ENCODE measurements at regions not wholly inside any gene's neighbourhood (a gene's known extent, or its start where the extent isn't known, plus 50 kb on each side); places are given as distances from the start of the nearest gene placed in this dataset.

DNA sequence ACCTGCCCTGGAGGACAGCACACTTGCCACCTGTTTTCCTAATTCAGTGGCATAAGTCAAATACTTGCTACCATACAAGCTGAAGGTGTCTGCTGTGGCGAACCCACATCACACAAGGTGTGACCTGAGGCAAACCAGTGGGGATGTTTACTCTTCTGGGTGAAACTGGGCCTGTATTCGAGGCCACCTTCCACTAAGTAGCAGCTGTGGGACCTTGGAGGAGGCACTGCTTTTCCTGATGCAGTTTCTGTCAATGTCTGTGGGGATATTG is 927.4 kb downstream of the BRD1 start:
- Histone ChIP-seq H3K4me1 (replicated peaks in 1 of 2) (no peaks in the 10 kb centered on the region), H3K4me3 (no peak overlapping the region), H3K9me3 (replicated peaks in 1 of 3) (no peaks in the 10 kb centered on the region), H3K27ac (no peak overlapping the region), H3K27me3 (no peaks in the 10 kb centered on the region), H3K36me3 (replicated peaks in 1 of 2) (no peaks in the 10 kb centered on the region)
- TF ChIP-seq POLR2A (IDR thresholded peaks at IDR 0.05) = no peak
- TF ChIP-seq, protein P1, sequence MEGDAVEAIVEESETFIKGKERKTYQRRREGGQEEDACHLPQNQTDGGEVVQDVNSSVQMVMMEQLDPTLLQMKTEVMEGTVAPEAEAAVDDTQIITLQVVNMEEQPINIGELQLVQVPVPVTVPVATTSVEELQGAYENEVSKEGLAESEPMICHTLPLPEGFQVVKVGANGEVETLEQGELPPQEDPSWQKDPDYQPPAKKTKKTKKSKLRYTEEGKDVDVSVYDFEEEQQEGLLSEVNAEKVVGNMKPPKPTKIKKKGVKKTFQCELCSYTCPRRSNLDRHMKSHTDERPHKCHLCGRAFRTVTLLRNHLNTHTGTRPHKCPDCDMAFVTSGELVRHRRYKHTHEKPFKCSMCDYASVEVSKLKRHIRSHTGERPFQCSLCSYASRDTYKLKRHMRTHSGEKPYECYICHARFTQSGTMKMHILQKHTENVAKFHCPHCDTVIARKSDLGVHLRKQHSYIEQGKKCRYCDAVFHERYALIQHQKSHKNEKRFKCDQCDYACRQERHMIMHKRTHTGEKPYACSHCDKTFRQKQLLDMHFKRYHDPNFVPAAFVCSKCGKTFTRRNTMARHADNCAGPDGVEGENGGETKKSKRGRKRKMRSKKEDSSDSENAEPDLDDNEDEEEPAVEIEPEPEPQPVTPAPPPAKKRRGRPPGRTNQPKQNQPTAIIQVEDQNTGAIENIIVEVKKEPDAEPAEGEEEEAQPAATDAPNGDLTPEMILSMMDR (IDR thresholded peaks at IDR 0.05) = no peak
- intact Hi-C loops (cut with DNase I) = no loop called here
- WGBS, 4 donors = 67 to 81% (median 72%) methylated on average over 2 of the region's 2 CpGs
- DNase-seq = no peak

DNA sequence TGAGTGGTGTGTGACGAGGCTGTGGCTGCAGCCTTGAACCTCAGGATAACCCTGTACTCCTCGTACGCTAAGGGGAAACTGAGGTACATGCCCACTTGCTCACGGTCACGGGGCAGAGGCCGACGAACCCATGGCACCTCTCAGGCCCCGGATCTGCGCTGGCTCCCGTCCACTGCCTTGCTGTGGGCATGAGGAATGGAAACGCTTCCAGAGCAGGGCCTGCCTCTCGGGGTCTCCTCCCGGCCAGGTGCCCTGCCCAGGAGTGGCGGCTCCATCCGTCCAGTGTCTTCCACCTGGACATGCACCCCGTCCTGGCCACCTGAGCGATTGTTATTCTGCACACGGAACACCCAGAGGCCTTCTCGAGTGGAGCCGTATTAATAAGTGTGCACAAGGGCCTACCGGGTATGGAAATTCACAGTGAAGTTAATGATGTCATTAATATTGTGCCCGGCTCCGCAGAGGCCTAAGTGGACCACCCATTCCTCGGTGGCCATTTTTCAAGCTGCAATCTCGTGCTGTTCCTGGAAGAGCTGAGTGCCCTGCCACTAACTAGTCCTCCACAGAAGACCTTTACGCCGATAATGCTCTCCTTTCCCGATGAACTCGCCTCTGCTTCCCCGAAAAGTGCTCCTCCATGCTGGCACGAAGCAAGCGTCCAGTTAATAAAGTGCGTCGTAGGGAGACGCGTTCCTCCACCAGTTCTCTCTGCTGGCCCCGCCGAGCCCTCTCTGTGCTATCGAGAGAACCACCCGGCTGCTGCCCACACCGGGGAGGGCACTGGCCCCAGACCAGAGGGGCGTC is 927.9 kb downstream of the BRD1 start:
- H3K27ac ChIP-seq = no peak overlapping the region
- no peak for TF ChIP-seq POLR2A (IDR thresholded peaks at IDR 0.05)
- TF ChIP-seq, protein P1 (IDR thresholded peaks at IDR 0.05) = no peak
- DNase-seq = peak in 2 of 7 donors; percentile 8 to 29
- 79 to 88% (median 87%) methylated on average over 27 to 42 of the region's 42 CpGs for WGBS, 4 donors
- no peaks in the 10 kb centered on the region for H3K9me3 ChIP-seq (replicated peaks in 1 of 3)
- H3K4me1 ChIP-seq (replicated peaks in 1 of 2) = no peaks in the 10 kb centered on the region
- no peaks in the 10 kb centered on the region for H3K36me3 ChIP-seq (replicated peaks in 1 of 2)
- H3K4me3 ChIP-seq = no peak overlapping the region
- H3K27me3 ChIP-seq = no peaks in the 10 kb centered on the region
- intact Hi-C loops (cut with DNase I) = no loop called here

DNA sequence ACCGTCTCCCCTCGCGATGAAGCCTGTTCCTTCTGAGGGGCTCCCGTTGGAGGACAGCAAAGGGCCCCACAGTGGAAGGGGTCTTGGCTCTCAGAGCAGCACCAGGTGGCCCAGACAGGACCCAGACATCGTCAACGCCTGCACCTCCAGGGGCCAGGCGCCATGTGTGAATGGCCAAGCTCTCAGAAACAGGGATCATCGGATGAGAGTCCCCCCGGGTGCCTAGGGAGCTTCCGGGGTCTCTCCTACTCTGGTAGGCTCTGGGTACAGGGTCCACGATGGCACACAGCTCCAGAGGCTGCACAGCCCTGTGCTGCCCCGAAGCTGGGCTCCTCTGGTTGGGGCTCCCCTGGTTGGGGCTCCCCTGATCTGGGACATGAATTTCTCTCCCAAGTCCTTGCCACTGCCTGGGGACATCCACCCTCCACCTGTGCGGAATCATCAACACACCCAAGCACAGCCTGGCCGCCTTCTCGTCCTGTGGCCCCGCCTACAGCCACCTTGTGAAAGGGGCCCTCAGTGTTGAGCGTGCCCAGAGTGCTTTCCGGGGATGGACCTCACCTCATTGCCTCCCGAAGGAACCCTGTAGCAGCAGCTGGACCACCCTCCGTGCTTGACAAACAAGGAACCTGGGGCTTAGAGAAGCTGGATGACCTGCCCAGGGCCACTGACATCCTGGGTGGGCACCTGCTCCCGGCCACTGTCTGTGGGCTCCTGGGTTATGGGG is 929.0 kb downstream of the BRD1 start:
- H3K27me3 ChIP-seq = no peaks in the 10 kb centered on the region
- no peaks in the 10 kb centered on the region for H3K9me3 ChIP-seq (replicated peaks in 1 of 3)
- no peak overlapping the region for H3K27ac ChIP-seq
- no peaks in the 10 kb centered on the region for H3K36me3 ChIP-seq (replicated peaks in 1 of 2)
- no peaks in the 10 kb centered on the region for H3K4me1 ChIP-seq (replicated peaks in 1 of 2)
- WGBS, 4 donors = 73 to 78% (median 75%) methylated on average over 4 to 21 of the region's 21 CpGs
- no peak for TF ChIP-seq POLR2A (IDR thresholded peaks at IDR 0.05)
- TF ChIP-seq, protein P1 (IDR thresholded peaks at IDR 0.05) = no peak
- peak in 2 of 7 donors; percentile 2 to 17 for DNase-seq
- intact Hi-C loops (cut with DNase I) = no loop called here
- no peak overlapping the region for H3K4me3 ChIP-seq

DNA sequence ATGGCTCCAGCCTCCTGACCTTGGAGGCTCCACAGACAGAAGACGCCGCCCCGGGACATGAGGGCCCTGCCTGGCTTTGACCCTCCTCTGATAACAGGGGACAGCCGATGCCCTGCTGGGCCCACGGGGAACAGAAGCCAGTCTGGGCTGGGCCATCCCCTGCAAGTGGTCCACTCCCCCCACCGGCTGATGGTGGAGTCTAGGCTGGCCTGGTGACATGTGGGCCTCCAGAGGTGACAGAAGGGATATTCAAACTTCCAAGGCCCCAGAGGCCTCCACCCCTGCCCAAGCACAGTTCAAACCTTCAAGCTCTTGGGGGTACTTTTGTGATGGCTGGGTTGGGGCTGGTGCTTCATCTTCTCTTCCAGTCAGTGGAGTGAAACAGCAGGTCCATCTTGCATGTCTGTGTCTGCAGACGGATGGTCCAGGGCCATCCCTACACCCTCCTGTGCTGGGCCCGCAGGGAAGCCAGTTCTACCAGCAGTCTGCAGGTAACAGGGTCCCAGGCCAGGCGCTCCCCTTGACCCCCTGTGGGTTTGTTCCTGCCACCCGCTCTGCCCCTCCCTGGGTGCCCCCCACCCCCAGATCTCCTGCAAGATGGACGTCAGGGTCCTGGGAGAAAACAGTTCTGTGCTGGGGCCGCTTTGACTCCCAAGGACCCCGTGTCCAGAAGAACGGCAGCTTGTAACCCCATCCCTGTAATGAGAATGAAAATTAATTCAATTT is 929.9 kb downstream of the BRD1 start:
- H3K4me1 ChIP-seq (replicated peaks in 1 of 2) = no peaks in the 10 kb centered on the region
- peak in 2 of 7 donors; percentile 10 to 29 for DNase-seq
- intact Hi-C loops (cut with DNase I) = no loop called here
- no peaks in the 10 kb centered on the region for H3K9me3 ChIP-seq (replicated peaks in 1 of 3)
- 71 to 90% (median 76%) methylated on average over 4 to 14 of the region's 14 CpGs for WGBS, 4 donors
- H3K27me3 ChIP-seq = no peaks in the 10 kb centered on the region
- no peaks in the 10 kb centered on the region for H3K36me3 ChIP-seq (replicated peaks in 1 of 2)
- no peak overlapping the region for H3K27ac ChIP-seq
- H3K4me3 ChIP-seq = no peak overlapping the region
- TF ChIP-seq POLR2A (IDR thresholded peaks at IDR 0.05) = no peak
- TF ChIP-seq, protein P1 (IDR thresholded peaks at IDR 0.05) = no peak

Measured in adrenal gland (tissue), 9 donors.